AG20443 (cell line): ENCODE measurements at regions not wholly inside any gene's neighbourhood (a gene's known extent, or its start where the extent isn't known, plus 50 kb on each side); places are given as distances from the start of the nearest gene placed in this dataset.
"Not testable (repeated sequence)": the region's sequence is repeated elsewhere in the genome, so short reads cannot be mapped to it uniquely, and the experiment has no call there.

Experiments used
- DNase-seq: peaks from one replicate; pipeline ENCODE4 v3.0.0; 2012; ENCODE audit warnings: low spot score, mixed read lengths

DNA sequence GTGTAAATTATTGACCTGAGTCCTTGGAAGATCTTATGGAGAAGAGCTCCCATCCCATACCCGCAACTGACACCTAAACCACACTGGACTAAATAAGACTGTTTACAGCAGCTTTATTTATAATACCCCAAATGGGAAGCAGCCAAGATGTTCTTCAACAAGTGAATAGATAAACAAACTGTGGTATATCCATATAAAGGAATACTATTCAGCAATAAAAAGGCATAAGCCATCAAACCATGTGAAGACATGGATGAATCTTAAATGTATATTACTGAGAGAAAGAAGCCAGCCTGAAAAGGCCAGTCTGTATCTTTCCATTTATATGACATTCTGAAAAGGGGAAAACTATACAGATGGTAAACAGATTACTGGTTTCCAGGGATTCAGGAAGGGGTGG, 212.7 kb downstream of the TPBG start:
- DNase-seq: no peak

DNA sequence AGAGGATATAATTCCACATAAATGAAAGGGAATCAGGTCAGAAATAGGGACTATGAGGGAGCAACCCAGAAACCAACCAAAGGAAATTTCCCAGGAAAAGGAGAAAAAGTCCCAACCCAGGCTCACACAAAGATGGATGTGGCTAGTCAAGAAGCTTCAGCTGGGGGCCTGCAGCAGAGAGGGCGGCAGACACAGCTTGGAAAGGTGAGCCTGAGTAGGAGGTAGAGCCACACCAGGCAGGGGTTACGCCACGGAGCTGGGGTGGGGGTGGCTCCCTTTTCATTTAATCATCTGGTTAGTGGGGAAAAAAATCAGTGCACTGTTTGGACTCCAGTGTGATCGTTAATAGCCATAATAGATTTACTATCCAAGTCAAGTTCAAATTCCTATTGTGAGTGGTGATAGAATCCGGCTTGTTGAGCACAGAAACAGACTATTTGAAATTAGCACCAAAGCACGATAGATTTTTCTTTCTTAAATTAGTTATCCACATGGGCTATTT, 220.6 kb downstream of the TPBG start:
- DNase-seq: no peak

DNA sequence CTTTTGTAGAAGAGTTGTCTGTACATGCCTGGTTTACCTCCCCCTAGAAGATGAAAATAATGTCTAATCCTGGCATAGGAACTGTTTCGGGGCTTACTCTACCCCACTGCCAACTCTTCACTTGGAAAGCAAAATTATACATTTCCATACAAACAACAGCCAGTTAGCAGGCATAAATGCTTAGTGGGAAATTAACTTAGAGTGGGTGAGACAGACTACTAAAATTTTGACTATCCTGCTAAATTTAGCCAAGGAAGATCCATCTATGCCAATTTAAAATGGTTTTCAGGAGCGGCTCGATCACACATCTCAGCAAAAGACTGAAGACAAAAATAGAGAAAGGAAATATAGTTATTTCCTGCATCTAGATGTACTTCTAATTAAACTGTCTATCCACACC, 221.2 kb downstream of the TPBG start:
- DNase-seq: no peak

DNA sequence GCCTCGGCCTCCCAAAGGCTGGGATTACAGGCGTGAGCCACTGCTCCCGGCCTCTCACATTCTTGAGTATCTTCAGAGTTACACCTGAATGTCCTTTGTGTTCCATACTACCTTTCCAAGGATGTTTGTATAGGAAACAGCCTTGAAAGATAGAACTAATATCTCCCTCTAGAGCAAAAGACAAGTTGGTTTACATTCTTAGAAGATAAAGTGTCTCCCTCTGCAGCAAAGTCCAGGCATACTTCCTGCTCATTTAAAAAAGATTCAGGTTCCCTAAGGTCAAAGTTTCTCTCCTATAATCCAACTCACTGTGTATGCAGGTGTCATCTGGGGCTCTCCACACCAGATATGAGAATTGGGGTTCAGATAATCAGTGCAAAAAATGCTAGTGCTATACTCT, 224.4 kb downstream of the TPBG start:
- no peak for DNase-seq

DNA sequence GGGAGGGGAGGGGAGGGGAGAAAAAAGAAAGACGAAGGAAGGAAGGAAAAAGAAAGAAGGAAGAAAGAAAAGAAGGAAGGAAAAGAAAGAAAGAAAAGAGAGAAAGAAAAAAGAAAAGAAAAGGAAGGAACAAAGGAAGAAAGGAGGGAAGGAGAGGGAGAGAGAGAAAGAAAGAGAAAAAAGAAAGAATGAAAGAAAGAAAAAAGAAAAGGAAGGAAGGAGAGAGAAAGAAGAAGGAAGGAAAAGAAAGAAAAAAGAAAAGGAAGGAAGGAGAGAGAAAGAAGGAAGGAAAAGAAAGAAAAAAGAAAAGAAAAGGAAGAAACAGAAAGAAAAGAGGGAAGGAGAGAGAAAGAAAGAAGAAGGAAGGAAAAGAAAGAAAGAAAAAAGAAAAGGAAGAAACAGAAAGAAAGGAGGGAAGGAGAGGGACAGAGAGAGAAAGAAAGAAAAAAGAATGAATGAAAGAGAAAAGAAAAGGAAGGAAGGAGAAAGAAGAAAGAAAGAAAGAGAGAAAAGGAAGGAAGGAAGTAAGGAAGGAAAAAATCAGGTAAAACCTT, 225.3 kb downstream of the TPBG start:
- no peak for DNase-seq

DNA sequence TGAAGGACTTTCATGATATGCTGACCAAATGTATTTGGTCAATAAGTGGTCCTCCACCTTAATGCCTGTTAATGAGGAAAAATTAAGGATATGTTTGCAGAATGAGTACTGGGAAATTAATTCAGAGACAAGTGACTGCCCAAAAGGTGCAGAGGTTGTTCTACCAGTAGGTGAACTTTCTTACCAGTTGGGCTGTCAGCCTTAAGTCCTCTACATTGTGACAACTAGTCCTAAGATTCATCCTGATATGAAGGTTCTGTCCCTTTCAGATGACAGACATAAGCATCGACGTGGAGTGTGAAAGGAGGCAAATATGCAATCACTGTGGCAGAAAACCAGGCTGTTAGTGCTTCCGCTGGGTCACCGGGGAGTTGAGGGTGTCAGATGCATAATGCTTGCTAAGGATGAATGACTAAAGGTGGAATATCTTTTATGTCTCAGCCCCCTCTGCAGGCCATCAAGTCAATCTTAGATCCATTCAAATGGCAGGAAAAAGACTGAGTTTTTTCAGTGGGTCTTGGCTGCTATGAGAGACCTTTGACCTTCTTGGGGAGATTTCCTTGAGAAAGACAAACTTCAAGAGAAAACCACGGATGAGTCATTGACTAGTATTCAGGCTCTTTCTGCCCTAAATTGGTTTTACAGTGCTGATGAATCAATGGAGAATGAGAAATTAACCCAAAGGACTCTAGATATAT, 226.0 kb downstream of the TPBG start:
- peak; percentile 30 for DNase-seq

DNA sequence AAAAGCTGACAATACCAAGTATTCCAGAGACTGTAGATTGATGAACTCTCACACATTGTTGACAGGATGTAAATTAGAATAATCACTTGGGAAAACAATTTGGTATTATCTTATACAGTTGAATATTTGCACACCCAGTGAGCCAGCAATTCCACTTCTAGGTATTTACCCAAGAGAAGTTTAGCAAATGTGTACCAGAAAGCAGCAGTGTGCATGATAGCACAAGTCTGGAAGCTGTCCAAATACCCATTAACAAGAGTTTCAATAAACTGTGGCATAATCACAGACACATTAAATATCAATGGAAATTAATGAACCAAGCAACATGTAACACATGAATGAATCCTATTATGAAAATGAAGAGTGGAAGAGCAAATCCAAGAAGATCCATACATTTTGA, 233.6 kb downstream of the TPBG start:
- DNase-seq: no peak

DNA sequence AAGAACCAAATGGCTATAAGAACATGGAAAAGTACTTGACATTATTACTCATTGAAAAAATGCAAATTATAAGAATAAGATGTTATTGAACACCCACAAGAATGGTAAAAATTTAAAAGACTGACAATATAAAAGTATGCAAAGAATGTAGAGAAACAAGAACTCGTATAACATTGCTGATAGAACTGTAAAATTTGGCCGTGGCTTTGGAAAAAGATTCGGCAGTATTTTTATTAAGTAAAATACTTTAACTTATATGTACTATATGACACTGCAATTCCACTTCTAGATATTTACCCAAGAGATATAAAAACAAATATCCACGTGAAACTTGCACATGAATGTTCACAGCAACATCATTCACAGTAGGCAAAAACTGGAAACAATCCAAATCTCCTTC, 239.2 kb downstream of the TPBG start:
- no peak for DNase-seq

DNA sequence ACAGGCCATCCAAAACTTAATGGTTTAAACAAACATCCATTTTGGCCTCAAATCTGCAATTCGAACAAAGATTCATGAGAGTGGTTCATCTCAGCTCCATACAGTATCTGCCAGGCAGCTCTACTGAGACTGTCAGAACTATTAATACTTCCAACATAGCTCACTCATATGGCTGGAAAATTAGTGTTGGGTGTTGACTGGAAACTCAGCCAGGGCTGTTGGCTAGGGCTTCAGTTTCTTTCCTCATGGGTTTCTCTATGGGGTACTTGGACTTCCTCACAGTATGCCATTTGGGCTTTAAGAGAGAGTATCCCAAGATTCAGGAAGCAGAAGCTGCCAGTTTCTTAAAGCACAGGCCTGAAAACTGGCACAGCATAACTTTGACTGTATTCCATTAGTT, 240.3 kb downstream of the TPBG start:
- DNase-seq: no peak

DNA sequence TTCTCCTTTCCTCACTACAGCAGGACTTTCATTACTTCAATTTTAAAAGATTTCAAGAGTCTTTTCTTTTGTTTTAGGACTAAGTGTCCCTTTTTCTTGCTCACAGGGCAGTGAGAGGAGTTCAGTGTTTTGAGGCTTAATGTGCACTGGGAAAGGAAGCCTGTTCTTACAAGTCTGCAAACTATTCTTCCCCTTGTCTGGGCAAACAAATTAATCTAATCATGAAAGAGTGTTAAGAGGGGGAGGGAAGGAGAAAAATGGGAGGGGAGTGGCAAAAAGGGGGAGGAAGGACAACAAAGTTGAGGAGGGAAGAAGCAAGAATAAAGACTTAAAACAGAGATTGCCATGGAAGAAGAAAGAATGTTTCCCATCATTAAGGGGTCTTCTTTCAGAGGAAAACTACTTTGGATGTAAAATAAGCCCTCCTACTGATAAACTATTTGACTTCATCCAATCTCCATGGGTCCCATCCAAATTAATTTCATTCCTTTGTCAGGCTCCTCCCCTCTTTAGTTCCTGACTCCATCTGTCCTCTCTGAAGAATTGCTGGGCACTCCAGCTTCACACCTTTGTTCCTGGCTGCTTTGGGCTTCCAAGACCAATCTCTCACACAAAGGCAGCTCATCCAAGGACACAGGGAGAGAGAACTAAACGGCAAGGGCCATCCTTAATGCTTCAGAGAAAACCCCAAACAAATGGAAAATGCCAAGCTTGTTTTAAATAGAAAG, 244.5 kb downstream of the TPBG start:
- no peak for DNase-seq

DNA sequence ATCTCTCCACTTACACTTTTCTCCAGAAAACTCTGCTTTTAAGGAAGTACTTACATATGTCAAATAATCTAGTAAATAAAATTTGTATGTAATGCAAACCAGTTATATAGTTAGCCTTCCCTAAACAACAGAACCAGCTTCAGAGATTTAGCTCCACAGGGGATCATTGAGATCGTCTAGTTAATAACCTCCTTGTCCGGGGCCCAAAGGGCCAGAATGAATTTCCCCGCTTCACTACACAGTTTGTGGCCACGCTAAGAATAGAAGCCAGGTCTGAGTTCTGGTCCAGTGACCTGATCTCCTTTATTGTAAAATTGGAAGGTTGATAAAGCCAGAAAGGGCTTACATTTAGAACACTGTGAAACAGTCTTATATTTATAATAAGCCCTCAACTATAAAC, 245.2 kb downstream of the TPBG start:
- DNase-seq: no peak

DNA sequence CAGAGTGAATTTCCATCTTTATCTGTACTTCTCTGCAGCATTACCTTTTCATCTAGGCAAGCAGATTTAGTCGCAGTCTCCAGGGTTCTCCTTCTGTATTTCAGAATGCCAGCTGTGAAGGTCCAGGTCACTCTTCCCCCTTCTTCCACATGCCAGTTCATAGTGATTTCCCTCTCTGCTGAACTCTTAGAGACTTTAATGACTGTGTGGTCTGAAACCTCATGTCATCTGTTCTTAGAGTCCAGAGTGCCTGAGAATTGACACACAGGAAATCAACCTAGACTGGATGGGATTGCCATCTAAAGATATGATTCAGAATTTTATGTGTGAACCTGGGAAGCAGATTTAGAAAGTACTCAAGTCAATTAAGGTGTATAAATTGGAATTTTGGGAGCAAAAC, 248.1 kb downstream of the TPBG start:
- no peak for DNase-seq

DNA sequence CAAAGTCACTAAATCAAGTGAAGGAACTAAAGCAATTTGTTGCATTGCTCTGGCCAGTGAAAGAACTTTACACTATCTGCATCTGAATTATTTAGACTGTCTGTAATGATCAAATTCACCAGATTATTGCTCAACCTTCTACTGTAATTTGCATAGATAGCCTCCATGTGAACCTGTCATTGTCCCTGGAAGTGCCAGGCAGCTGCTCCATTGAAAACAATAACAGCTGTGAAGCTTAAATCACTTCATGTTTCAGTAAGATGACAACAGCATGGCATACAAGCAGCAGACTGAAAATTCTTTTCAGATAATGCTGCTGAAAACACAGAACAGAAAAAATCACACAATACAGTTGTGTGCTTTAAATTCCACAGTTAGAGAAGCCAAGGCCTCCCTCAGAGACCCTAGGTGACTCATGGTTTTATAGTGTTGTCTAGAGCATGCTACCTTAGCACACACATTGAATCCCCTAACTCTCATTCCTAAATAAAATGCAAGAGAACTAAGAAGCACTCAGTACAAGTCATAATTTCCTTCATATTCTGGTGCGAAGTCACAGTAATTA, 248.9 kb downstream of the TPBG start:
- DNase-seq: no peak

DNA sequence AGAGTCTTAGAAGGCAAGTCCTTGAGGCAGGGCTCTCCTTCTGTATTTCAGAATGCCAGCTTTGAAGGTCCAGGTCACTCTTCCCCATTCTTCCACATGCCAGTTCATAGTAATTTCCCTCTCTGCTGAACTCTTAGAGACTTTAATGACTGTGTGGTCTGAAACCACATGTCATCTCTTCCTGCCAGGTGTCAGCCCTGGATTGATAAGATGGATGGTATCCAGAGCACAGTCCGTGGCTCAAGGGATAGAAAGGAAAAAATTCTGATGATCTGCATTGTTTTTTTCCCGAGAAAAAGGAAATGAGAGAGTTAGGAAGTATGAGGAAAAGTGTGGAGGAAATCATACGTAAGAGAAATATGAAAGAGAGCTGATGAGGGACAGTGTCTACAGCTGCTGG, 250.9 kb downstream of the TPBG start:
- no peak for DNase-seq

DNA sequence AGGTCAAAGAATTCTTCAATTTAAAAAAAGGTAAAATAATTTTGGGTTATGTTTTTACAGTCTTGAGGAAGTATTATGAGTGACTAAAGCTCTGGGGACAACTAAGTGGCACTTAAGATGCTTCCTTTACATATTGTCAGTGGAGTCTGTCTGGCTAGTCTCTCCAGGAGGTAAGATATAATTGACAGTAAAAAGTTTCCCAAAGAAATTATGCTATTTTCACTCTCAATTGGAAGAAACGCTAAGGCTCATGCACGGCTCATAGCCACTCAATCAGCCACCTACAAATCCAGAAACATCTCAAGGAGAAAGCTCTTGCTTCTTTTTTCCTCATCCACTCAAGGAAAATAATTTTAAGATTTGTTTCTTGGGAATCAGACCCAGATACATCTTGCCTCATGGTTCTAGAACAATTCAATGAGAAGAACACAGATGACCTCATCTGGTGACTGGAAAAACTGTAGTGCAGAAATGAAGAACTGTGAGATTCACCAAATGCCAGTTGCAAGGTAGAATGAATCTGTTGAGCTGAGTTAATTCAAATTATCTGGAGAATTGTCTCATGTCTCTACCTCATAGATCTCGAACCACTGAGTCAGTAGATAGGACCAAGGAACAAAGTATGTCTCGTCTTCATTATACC, 252.9 kb downstream of the TPBG start:
- DNase-seq: no peak

DNA sequence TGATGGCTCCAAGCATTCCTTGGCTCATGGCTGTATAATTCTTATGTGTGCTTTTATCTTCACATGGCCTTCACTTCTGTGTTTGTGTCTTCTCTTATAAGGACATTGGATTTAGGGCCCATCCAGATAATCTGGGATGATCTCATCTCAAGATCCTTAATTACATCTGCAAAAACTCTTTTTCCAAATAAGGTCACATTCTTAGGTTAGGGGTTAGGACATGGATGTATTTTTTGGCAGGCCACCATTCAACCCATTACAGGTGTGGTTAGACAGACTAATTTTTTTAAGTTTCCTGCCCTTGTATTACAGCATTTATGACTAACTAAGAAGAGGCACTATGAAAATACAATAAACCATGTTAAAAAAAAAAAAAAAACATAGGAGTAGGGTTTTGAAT, 254.0 kb downstream of the TPBG start:
- DNase-seq: no peak

DNA sequence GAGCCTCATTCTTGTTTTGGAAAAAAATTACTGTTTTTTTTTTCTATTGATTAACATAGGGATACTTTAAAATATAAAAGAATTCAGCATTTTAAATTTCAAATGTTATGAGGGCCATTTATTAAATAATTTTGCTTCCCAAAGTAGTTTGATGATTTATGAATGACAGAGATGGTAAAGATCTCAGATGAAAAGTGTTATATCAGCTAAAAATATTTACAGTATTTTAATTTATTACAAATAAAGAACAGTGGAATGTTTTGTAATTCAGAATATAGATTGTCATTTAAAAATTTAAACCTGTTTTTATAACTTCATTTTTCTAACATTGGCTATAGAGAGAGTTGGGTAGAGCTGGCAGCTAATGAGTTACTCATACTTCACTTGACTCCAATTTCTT, 256.0 kb downstream of the TPBG start:
- DNase-seq: no peak

DNA sequence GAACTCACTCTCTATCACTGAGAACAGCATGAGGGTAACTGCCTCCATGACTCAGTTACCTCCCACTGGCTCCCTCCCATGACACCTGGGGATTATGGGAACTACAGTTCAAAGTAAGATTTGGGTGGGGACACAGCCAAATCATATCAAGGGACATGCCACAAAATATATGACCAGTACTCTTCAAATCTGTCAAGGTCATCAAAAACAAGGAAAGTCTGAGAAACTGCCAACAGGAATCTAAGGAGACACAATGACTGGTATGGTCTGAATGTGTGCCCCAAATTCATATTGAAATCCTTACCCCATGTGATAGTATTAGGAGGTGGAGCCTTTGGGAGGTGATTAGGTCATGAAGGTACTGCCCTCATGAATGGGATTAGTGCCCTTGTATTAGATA, 258.8 kb downstream of the TPBG start:
- no peak for DNase-seq

DNA sequence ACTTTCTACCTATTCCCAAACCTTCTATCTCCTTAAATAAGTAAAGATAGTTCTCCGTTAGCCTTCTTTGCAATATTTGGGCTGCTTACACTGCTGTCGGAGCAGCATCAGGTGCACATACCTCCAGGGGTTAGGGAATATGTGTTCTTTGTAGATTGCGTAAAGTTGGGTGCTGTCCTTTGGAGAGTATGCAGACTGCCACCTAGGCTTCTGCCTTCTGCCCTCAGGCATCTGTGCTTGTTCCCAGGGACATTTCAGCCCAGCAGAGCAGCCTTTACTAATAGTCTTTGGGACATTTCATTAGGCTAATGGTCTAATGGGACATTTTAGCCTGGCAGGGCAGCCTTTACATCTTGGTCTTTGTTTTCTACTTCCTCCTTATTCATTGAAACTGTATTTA, 260.6 kb downstream of the TPBG start:
- DNase-seq: no peak

DNA sequence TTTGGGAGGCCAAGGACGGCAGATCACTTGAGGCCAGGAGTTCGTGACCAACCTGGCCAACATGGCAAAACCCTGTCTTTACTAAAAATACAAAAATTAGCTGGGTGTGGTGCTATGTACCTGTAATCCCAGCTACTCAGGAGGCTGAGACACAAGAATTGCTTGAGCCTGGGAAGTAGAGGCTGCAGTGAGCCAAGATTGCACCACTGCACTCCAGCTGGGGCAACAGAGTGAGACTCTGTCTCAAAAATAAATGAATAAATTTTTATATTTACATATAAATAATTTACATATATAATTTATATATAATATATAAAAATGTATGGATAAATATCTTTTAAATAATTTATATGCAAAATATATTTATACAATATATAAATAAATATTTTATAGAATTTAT, 263.3 kb downstream of the TPBG start:
- DNase-seq: not testable (repeated sequence)

DNA sequence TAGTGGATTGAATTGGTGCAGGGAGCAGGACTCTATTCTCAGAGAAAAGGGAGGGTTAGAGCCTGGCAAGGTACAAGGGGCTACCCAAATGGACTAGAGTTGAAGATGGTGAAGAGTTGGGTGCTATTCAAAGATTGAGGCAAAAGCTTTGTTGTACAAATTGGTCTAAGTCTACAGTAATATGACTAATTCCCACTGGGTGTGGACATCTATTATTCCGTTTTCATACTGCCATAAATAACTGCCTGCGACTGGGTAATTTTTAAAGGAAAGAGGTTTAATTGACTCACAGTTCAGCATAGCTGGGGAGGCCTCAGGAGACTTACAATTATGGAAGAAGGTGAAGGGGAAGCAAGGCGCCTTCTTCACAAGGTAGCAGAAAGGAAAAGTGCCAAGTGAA, 266.3 kb downstream of the TPBG start:
- DNase-seq: no peak

DNA sequence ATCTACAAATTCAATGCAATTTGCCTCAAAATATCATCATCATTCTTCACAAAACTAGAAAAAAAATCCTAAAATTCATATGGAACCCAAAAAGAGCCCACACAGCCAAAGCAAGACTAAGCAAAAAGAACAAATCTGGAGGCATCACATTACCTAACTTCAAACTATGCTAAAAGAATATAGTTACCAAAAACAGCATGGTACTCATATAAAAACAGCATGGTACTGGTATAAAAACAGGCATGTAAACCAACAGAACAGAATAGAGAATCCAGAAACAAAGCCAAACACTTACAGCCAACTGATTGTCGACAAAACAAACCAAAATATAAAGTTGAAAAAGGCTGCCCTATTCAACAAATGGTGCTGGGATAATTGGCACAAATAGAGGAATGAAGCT, 278.1 kb downstream of the TPBG start:
- DNase-seq: no peak
